SKM-1 treated with dmso at 0.1 percent for 144 hours (cell line): ENCODE measurements at regions not wholly inside any gene's neighbourhood (a gene's known extent, or its start where the extent isn't known, plus 50 kb on each side); places are given as distances from the start of the nearest gene placed in this dataset.

ENCODE experiments used
- DNase-seq: peaks from one replicate; lab custom pipeline; 2025; ENCODE audit not compliant: unreplicated experiment; lab: John Stamatoyannopoulos, UW

DNA sequence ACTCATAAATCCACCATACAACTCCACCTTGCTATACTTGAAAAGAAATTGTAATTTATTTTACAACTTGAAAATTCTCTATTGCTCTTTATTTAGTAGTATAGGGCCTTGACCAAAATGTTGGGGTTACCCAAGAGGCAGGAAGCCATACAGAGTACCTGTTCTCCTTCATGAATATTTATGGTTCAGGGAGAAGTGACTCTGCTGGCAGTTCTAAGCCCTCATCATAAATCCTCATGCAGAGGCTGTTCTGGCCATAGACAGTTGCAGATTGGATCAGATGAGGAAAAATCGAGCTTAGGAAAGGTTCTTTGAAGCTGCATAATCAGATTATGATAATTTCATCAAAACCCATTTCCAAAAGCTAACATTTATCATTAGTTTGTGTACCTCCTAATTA is 449.4 kb upstream of the TENM4 start:
- no peak for DNase-seq

DNA sequence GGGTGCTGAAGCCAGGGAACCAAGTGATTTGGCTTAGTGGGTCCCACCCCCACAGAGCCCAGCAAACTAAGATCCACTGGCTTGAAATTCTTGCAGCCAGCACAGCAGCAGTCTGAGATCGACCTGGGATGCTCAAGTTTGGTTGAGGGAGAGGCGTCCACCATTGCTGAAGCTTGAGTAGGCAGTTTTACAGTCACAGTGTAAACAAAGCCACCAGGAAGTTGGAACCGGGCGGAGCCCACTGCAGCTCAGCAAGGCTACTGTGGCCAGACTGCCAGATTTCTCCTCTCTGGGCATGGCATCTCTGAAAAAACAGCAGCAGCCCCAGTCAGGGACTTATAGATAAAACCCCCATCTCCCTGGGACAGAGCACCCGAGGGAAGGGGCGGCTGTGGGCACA is 424.1 kb upstream of the TENM4 start:
- DNase-seq: no peak

DNA sequence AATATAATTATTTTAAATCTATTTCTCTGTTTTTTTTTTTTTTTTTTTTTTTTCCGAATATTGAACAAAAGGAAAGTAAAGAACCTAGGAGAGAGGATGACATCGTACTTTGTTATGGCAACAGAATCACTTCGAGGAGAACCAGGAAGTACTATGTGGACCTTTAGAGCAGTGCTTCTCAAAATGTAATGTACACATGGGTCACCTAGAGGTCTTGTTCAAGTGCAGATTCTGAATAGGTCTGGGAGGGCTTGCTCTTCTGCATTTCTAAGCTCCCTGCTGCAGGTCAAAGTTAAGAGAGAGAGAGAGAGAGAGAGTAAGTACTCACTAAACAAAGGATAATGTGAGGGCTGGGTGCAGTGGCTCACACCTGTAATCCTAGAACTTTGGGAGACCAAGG is 419.5 kb upstream of the TENM4 start:
- no peak for DNase-seq

DNA sequence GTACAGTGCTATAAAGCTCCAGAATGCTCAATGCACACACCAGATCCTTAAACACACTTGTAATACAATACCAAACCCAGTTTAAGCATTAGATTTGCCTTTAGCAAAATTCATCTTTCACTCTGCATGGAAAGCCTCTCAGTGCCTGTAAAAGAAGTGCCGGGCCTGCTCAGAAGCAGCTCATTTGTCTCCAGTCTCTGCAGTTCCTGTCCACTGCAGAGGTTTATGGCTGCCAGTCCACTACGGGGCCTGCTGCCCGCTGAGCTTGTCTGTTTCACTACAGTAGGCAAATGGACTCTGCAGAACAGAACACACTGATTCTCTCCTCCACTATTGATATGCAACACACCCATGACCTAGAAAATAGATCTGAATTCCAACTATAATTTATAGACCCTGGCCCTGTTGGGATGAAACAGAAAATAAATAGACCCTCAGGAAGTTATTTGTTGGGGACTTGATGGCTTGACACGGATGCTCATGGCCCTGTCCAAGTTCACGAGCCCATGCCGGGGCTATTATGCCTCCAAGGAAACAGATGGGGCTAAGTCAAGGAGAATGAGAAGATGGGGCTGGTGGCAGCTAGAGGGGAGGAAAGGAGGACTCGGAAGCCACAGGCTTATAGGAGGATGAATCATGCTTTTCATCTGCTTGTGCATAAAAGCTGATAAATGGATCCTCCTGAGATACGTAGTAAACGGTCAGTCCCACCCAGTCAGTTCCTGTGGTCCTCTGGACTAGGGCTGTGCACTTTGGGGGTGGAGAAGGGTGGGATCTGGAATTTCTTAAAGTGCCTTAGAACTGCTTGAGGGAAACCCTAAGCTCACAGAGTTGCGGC is 416.8 kb upstream of the TENM4 start:
- no peak for DNase-seq

DNA sequence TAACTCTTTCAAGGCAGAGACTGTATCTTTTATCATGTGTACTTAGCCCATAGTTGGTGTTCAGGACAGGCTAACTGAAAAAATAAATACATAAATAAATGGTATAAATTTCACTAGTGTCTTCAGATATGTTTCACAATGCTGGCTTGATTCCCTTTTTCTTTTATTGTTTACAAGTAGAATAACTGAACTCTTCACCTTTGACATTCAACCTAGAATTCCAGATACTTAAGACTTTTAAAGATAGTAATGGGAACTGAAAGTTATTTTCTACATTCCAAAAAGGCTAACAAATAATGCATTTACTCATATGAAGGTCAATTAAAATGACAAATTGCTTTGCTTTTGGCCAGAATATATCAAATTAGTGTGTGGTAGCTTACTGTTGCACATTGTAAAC is 411.3 kb upstream of the TENM4 start:
- DNase-seq: no peak

DNA sequence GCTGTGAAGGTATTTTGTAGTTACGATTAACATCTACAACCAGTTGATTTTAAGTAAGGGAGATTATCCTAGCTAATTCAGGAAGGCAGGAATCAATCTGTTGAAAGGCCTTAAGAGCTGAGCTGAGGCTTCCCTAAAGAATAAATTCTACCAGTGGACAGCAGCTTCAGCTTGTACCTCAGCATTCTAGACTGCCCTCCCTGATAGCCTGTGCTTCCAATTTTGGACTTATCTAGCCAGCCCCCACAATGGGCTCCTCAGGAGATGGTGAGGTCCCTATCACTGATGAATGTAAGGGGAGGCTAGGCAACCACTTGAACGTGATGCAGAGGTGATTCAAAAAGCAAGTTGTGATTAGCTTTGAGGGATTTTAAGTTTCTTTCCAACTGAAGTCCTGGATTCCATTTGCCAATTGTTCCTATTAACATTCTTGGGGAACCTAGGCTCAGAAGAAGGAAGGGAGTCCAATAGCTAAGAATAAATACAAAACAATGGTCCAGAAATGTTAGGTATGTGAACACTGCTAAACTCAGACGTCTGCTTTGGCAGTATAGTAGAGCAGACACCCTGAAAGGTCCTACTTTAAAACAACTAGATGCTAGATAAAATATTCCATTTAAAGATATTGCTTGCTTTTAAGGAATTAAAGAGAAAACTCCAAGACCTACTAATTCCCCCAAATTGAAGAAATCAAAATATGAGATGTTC is 404.3 kb upstream of the TENM4 start:
- DNase-seq: no peak

DNA sequence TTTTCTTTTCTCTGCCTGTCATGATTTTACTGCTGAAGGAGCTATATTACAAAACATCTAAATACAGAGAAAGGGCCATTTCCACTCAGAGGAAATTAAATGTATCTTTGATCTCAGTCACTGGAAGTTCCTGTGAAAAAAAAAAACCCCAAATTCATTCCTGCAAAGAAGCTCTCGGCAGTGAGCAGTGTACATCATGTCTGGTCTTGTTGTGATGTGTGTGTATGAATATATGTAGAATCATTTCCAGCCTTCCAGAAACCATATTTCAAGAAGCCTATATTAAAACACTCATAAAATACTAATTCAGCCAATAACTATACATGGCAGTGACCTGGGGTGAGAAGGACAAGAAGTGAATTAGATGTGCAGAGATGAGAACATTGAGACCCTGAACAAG is 393.2 kb upstream of the TENM4 start:
- no peak for DNase-seq

DNA sequence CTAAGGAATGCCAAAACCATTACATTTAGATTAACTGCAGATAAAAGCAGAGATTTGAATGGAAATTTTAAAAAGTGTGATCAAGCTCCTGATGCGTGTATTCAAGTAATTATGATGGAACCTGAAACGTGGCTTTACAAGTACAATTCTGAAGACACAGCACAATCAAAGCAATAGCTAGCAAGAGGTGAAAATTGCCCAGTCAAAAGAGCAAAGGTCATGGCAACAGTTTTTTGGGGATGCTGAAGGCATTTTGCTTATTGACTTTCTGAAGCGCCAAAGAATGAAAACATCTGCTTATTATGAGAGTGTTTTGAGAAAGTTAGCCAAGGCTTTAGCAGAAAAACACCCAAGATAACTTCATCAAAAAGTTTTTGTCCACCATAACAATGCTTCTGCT is 389.6 kb upstream of the TENM4 start:
- DNase-seq: no peak

DNA sequence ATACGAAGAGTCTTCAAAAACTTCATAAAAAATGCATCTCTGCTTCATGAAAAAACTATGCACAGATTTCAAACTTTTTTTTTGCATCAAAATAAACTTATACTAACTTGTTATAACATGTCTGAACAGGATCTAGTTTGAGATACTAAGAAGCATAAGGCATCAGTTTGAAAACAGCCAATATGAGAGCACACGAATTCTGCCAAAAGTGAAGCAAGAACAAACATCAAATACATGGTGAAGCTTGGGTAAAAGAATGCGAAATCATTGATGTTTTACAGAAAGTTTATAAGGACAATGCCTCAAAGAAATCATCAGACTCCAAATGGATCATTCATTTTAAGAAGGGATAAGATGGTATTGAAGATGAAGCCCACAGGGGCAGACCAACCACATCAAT is 389.1 kb upstream of the TENM4 start:
- DNase-seq: no peak

DNA sequence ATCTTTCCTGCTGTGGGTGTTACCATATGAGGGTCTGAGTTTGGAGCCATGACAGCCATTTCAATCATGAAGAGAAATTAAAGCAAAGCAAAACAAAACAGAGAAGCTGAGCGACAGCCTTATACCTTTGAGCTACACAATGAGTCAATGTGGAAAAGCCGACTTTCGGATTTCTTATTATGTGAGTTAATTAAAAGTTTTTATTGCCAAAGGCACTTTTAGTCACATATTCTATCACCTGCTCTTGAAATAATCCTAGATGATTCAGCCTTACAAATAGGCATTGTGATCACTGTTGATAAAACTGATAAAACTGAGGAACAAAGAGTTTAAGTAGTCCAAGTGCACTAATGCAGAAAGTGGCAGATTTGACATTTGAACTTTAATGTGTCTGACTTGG is 381.9 kb upstream of the TENM4 start:
- DNase-seq: no peak

DNA sequence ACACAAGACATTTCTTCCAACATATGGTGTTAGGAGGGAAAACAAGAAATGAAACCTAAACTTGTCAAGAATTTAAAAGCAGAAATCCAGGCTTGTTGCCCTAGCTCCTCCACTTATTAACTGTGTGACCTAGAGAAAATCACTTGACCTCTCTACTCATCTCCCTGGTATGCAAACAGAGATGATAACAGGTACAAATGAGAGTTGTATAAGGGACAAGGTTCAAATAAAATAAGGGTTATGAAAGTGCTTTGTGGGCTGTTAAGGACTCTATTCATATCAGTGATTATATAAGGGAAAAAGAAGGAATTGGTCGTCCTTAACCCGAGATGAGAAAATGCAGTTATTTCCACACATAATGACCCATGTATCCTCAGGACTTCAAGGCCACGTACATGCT is 372.7 kb upstream of the TENM4 start:
- DNase-seq: no peak

DNA sequence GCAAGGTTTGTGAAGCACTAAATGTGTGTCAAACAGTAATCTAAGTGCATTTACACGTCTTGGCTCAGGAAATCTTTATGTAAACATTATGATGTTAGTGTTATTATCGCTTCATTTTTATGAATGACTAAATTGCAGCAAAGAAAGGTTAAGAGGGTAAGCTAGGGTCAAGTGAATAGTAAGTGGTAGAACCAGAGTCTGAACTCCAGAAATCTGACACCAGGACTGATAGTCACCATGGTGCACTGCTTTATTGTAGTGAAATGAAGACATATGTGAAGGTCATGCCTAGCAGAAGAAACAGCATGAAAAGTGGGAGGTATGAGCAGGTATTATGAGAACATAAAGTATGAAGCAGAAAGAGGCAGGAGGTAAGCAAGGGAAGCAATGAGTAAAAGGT is 368.7 kb upstream of the TENM4 start:
- DNase-seq: no peak

DNA sequence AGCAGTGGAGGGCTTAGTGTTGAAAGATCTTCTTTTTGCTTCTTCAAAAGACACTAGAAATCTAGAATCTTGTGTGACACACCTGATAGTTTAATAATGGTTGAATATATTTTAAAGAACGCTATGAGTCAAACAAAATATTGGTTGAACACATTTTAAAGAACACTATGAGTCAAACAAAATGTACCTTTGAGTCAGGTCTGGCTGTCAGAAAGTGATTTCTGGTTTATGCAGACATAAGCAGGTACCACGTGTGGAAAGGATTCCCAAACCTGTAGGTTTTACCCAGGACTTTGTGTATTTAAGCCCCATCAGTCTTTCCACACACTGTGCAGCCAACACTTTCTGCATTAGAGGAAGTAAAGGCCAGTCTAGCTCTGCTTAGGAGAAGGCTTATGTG is 366.7 kb upstream of the TENM4 start:
- DNase-seq: no peak

DNA sequence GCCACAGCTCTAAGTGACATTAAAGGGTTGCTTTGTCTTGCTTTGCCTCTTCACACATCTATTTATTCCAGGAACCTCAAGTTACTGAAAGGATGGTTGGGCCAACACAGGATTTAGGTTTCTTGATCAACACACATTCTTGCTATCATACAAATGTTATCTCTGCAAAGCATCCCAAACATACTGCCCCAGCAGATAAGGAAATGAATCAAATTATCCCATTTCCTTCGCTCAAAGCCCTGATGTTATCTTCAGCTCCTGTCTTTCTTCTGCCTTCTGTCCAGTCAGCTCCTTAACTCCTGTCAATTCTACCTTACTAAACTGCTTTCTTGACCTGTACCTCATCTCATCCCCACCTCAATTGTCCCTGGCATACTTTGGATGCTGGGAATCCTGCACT is 355.9 kb upstream of the TENM4 start:
- DNase-seq: no peak

DNA sequence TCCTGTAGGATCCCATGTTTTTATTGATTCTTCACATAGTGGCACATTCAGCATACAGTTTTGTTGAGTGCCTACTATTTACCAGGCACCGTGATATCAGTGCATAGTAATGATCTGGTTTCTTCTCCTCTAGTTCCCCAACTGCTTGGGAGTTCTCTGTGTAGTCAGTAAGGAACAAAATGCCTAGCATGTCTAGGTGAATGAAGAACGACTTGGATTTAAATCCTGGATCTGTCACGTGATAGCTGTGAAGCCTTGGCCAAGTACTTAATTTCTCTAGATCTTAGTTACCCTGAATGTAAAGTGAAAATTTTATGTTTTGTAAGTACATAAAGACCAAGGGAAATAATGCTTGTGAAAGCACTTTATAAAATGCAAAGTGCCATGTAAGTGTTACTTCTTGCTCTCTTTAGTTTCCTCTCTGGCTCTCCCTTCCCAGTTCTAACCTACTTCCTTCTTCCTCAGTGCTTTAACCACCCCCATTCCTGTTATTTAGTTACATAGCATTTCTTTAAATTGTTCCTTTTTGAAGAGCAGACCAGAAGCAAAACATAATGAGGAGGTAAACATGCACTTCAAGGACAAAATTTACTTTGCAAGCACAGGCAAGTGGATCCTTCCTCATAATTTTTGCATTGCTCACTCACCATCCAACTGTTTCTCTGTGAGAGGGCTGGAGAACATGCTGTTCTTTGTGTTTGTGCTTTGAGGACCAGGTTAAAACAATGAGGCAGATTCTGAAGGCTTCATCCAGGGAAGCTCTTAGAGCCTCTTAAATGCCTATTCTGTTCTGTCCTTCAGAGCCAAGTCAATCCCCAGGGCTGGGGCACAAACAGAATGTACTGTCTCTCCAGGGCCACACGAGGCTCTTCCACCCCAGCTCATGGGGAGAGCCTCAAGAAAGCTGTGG is 353.9 kb upstream of the TENM4 start:
- no peak for DNase-seq

DNA sequence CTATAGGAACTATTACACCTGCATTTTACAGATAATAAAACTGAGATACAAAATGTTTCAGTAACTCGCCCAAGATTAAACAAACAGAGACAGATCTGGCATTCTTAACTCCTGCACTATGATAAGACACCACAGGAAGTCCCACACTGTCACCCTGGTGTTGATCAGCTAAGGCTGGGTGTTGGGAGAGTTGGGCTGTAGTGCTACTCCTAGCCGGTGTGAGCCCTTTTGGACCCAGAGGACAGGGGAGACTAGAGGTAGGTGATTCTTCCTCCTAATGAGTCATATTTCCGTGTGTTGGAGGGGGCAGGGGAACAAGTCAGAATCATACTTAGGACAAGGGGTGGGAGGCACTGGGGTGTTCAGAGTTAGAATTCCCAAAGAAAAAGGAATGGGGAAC is 353.2 kb upstream of the TENM4 start:
- DNase-seq: no peak

DNA sequence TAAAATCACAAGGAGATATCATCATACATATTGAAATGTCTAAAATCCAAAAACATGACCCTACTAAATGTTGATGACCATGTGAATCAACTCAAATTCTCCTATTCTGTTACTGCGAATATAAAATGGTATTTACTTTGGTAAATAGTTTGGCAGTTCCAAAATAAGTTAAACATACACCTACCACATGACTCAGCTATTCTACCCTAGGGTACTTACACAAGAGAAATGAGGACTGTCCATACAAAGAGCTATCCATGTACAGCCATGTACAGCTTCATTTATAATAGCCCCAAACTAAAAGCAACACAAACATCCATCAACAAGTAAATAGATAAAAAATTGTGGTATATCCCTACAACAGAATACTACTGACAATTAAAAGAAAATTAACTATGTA is 346.1 kb upstream of the TENM4 start:
- no peak for DNase-seq

DNA sequence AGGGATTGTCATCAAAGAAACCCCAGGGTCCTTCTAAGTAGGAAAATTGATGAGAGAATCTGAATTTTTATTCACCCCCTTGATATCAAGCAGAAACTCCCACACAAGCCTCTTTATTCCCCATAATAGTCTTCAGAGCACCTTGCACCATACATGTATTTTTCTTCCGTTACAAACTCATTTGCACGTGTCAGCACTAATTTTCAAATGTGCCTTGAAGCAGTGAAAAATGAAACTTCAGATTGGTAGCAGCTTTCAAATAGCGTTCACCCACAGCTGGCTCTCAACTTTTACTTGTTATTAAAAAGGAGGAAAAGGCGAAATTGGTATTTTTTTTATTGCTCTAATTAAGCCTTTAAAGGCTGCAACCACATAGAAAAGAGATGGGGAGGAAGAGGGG is 343.0 kb upstream of the TENM4 start:
- no peak for DNase-seq

DNA sequence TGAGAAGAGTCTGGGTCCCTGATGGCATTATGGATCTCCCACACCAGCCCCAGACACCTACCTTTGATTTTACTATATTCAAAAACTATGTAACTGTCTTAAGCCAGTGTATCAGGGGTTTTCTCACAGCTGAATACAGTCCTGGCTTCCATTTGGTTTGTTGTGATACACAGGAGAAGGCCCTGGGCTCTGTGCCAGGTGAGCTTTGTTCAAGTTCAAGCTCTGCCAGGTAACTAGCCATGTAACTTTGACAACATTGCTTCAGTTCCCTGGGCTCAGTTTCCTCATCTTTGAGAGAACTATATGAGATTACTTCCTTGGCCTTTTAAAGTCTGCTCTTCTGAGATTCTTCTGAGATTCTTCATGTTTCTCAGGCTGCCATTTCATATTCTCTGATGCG is 327.5 kb upstream of the TENM4 start:
- no peak for DNase-seq

DNA sequence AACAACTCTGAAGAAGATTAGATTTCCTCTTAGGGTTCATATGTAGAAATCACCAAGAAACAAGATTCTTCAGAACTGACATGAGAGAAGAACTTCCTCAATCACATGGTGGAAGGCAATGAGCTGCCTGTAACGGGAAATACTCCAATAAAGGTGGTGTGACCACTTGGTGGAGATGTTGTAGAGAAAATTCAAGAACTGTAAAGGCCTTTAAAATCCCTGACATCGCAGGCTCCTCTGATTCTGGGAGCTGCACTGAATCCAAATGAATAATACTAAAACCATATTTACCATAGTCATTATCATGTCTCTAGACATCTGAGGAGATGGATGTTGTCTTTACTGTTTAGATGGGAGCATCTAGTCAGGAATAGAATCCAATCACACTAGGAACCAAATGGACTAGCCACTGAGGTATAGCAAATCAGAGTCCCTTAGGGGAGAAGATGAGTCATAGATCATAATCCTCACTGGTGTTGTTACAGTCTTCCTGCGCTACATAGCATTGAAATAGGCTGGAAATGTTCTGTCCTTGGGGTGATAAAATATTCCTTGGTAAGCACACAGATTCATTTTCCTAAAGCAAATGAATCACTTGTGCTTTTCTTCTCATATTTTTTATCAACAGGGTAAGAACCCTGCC is 321.6 kb upstream of the TENM4 start:
- peak; percentile 50 for DNase-seq

DNA sequence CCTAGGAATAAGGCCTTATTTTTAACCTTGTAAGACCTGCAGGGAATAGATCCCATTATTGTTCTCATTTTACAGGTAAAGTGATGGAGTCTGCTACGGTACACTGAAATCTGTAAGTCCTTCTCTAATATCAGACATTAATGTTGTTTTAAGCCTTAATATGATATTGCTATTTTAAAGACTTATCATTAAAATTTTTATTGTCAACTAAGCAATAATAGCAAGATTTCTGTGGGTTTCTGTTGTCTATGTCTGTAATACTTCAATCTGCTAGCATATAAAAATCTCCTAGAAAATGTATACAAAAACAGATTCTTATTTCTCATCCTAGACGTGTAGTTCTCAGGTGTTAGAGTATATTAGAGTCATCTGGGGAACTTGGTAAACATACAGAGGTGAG is 317.5 kb upstream of the TENM4 start:
- DNase-seq: no peak
